Osteoblast (primary cell): ENCODE measurements at regions not wholly inside any gene's neighbourhood (a gene's known extent, or its start where the extent isn't known, plus 50 kb on each side); places are given as distances from the start of the nearest gene placed in this dataset.

Source experiments
- DNase-seq: peaks from one replicate; pipeline ENCODE4 v3.0.0; 2011; ENCODE audit warnings: low spot score, mixed read lengths; ENCODE audit not compliant: insufficient read length; ENCODE audit errors: missing footprints
- H2AFZ ChIP-seq: 2 replicates; pipeline ENCODE4 v1.6.0; 2011; ENCODE audit warnings: mild to moderate bottlenecking, low read length
- H3K27ac ChIP-seq: 2 replicates; pipeline ENCODE4 v1.5.1; 2011; ENCODE audit warnings: mild to moderate bottlenecking, low read depth, low read length, moderate library complexity
- H3K27me3 ChIP-seq: 2 replicates; pipeline ENCODE4 v1.6.0; 2012; ENCODE audit warnings: mild to moderate bottlenecking, control low read depth, inconsistent platforms, low read length, moderate library complexity; ENCODE audit not compliant: insufficient read depth
- H3K36me3 ChIP-seq: 2 replicates; pipeline ENCODE4 v1.5.1; 2011; ENCODE audit warnings: mild to moderate bottlenecking, low read length, control low read depth, moderate library complexity; ENCODE audit not compliant: insufficient read depth
- H3K4me1 ChIP-seq: 2 replicates; pipeline ENCODE4 v1.5.1; 2011; ENCODE audit warnings: mild to moderate bottlenecking, low read length, control low read depth, moderate library complexity; ENCODE audit not compliant: insufficient read depth
- H3K4me2 ChIP-seq: 2 replicates; pipeline ENCODE4 v1.6.0; 2011; ENCODE audit warnings: mild to moderate bottlenecking, low read length; ENCODE audit not compliant: insufficient read depth
- H3K4me3 ChIP-seq: fragments of 200-600 bp; sonication (generic); 3 replicates; pipeline ENCODE4 v1.5.1; 2012; ENCODE audit warnings: mild to moderate bottlenecking, low read length, inconsistent platforms; ENCODE audit not compliant: insufficient read depth
- H3K79me2 ChIP-seq: 2 replicates; pipeline ENCODE4 v1.6.0; 2012; ENCODE audit warnings: mild to moderate bottlenecking, low read length, control low read depth, inconsistent platforms; ENCODE audit not compliant: insufficient read depth
- H3K9me3 ChIP-seq: 2 replicates; pipeline ENCODE4 v1.5.1; 2011; ENCODE audit warnings: low read depth, low read length, control low read depth
- H4K20me1 ChIP-seq: 2 replicates; pipeline ENCODE4 v1.6.0; 2012; ENCODE audit warnings: mild to moderate bottlenecking, low read length, control low read depth; ENCODE audit not compliant: insufficient read depth
- TF ChIP-seq, protein P1 (sequence below): IDR thresholded peaks from 2 replicates; pipeline ENCODE4 v1.5.1; 2011; ENCODE audit warnings: mild to moderate bottlenecking, low read depth, low read length, moderate library complexity; ENCODE audit errors: extremely low read depth

DNA sequence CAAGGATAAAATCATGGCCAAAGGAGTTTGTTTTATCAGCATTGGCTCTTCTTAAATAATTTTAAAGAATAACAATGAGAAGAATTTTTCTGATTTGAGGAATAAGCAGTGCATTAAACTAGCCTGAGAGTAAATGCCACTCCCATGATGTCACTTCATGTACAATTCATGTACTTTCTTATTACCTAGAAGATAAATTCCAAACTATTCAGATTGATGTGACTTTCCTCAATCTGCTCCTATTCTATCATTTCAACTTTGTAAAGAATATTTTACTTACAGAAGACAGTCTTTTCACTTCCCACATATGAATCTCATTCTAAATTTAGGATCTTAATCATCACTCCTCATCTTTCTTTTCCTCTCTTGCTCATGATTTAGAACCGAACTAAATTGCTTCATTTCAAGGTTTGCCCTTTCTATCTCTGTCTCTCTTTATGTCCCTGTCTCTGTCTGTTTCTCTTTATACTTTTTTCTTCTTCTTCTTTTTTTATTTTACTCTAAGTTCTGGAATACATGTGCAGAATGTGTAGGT, 1142.0 kb upstream of the PIK3C3 start:
- Histone ChIP-seq H3K79me2 (no peaks in the 10 kb centered on the region), H2AFZ (no peak overlapping the region), H3K27me3 (no peaks in the 10 kb centered on the region), H3K36me3 (no peaks in the 10 kb centered on the region), H3K27ac (no peak overlapping the region), H3K4me1 (no peaks in the 10 kb centered on the region), H3K4me2 (no peak overlapping the region), H3K4me3 (no peak overlapping the region), H3K9me3 (no peaks in the 10 kb centered on the region), H4K20me1 (no peaks in the 10 kb centered on the region)
- no peak for DNase-seq
- TF ChIP-seq, protein P1, sequence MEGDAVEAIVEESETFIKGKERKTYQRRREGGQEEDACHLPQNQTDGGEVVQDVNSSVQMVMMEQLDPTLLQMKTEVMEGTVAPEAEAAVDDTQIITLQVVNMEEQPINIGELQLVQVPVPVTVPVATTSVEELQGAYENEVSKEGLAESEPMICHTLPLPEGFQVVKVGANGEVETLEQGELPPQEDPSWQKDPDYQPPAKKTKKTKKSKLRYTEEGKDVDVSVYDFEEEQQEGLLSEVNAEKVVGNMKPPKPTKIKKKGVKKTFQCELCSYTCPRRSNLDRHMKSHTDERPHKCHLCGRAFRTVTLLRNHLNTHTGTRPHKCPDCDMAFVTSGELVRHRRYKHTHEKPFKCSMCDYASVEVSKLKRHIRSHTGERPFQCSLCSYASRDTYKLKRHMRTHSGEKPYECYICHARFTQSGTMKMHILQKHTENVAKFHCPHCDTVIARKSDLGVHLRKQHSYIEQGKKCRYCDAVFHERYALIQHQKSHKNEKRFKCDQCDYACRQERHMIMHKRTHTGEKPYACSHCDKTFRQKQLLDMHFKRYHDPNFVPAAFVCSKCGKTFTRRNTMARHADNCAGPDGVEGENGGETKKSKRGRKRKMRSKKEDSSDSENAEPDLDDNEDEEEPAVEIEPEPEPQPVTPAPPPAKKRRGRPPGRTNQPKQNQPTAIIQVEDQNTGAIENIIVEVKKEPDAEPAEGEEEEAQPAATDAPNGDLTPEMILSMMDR, result no peak

DNA sequence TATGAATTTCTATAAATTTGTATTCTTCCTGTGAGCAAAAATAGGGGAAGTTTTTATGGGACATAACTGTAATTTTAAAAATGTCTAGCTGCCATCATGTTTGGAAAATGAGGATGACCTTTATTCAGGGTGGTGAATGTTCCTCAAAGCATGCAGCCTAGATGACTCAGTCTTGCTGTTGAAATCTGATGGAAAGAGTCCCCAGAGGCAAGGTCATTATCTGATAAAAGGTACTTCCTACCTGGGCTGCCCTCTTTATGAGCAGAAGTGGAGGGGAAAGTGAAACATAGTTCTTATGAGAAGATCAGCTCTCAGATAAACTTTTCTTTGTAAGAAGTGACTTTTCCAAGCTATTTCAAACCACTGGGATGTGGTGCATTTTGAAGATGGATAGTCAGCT, 1144.7 kb upstream of the PIK3C3 start:
- TF ChIP-seq, protein P1, result no peak
- Histone ChIP-seq H2AFZ (no peak overlapping the region), H3K27ac (no peak overlapping the region), H3K27me3 (no peaks in the 10 kb centered on the region), H3K4me1 (no peaks in the 10 kb centered on the region), H3K9me3 (no peaks in the 10 kb centered on the region), H3K4me2 (no peak overlapping the region), H4K20me1 (no peaks in the 10 kb centered on the region), H3K79me2 (no peaks in the 10 kb centered on the region), H3K36me3 (no peaks in the 10 kb centered on the region), H3K4me3 (no peak overlapping the region)
- no peak for DNase-seq

DNA sequence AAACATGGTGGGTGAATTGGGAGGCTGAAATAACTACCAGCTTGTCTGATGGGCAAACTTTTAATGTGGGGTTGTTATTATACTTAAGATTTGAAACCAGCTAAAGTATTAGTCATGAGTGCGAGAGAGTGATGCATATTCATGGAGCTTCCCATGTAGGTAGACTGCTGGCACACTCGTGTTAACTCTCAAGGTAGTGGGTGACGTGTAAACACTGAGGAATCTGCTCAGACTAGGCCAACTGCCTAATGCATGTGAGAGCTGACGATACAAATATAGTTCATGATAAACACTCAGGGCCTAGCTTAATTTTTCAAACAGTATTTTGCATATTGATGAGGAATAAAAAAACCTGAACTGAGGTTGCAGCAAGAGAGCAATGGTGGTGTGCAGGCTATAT, 1165.7 kb upstream of the PIK3C3 start:
- H3K4me3 ChIP-seq, result no peak overlapping the region
- no peak overlapping the region for H2AFZ ChIP-seq
- H4K20me1 ChIP-seq, result no peaks in the 10 kb centered on the region
- DNase-seq, result no peak
- no peaks in the 10 kb centered on the region for H3K4me1 ChIP-seq
- H3K4me2 ChIP-seq, result no peak overlapping the region
- H3K79me2 ChIP-seq, result no peaks in the 10 kb centered on the region
- H3K9me3 ChIP-seq, result no peaks in the 10 kb centered on the region
- no peaks in the 10 kb centered on the region for H3K27me3 ChIP-seq
- H3K36me3 ChIP-seq, result no peaks in the 10 kb centered on the region
- TF ChIP-seq, protein P1, result no peak
- no peak overlapping the region for H3K27ac ChIP-seq

DNA sequence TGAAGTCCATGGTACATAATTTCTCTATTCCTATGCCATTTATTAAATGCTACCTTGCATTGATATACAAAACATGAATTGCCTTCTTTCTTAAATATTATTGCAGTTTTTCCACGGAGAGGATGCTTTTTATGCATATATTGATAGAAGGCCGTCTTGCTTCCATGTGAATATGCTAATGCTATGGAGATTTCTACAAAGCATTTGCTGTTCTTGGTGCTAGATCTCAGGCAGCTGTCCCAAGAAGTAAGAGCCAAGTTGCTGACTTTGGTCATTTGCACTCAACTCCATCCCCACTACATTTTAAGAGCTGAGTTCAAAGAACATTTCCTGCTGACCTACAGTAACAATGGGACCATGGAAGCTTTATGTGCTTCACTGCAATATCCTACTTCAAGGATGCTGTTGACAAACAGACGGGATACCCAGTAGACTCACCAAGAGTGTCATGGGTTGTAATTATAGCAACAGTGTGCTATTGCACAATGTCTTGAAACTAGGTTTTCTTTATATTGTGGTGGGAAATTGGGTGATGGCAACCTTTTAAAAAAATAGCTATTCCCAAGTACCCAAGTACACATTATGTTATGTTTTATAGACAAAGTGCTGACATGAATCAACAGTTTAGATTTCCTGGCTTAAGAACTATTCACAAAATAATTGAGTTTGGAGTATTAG, 1172.4 kb upstream of the PIK3C3 start:
- H3K4me1 ChIP-seq, result no peaks in the 10 kb centered on the region
- H3K27me3 ChIP-seq, result no peaks in the 10 kb centered on the region
- H3K27ac ChIP-seq, result no peak overlapping the region
- no peak overlapping the region for H2AFZ ChIP-seq
- no peaks in the 10 kb centered on the region for H3K79me2 ChIP-seq
- H3K36me3 ChIP-seq, result no peaks in the 10 kb centered on the region
- TF ChIP-seq, protein P1, result no peak
- H3K4me2 ChIP-seq, result no peak overlapping the region
- H3K9me3 ChIP-seq, result no peaks in the 10 kb centered on the region
- no peak for DNase-seq
- no peak overlapping the region for H3K4me3 ChIP-seq
- H4K20me1 ChIP-seq, result no peaks in the 10 kb centered on the region
